Cardiac muscle cell (in vitro differentiated cells and primary cell): ENCODE measurements at regions not wholly inside any gene's neighbourhood (a gene's known extent, or its start where the extent isn't known, plus 50 kb on each side); places are given as distances from the start of the nearest gene placed in this dataset.

Experiments used
- DNase-seq, 2 donors: peaks; one replicate each; pipeline versions ENCODE4 v3.0.0 to v3.0.0-alpha.2; 2010 to 2017; ENCODE audit warnings: low read depth in 1 of 2, low spot score in 1 of 2
- H3K27ac ChIP-seq: fragments of 200-600 bp; sonication (generic); 2 replicates; pipeline ENCODE4 v1.5.1; 2016
- H3K27me3 ChIP-seq: fragments of 200-600 bp; sonication (generic); 2 replicates; pipeline ENCODE4 v1.6.0; 2016; ENCODE audit warnings: control low read depth
- H3K36me3 ChIP-seq: fragments of 200-600 bp; sonication (generic); 2 replicates; pipeline ENCODE4 v1.5.1; 2016; ENCODE audit warnings: control low read depth
- H3K4me1 ChIP-seq: fragments of 200-600 bp; sonication (generic); 2 replicates; pipeline ENCODE4 v1.8.1; 2017; ENCODE audit warnings: low read depth, mild to moderate bottlenecking, mixed run types
- H3K4me3 ChIP-seq: fragments of 200-600 bp; sonication (generic); 2 replicates; pipeline ENCODE4 v1.5.1; 2016; ENCODE audit warnings: mild to moderate bottlenecking
- H3K9me3 ChIP-seq: fragments of 200-600 bp; sonication (generic); 2 replicates; pipeline ENCODE4 v1.5.1; 2017; ENCODE audit warnings: low read depth, mild to moderate bottlenecking, control low read depth
- TF ChIP-seq, protein P1 (sequence below): IDR thresholded peaks from 2 replicates; pipeline ENCODE4 v1.5.1; 2012; ENCODE audit warnings: low read depth, mild to moderate bottlenecking, low read length

GRCh38 chr18:65349635-65350034 is 401.2 kb upstream of the CDH7 start:
- no peak overlapping the region for H3K4me3 ChIP-seq

GRCh38 chr18:65347446-65347845 is 403.4 kb upstream of the CDH7 start:
- Histone ChIP-seq H3K27me3 (no peaks in the 10 kb centered on the region), H3K9me3 (no peaks in the 10 kb centered on the region), H3K27ac (no peak overlapping the region), H3K4me3 (no peak overlapping the region), H3K36me3 (no peaks in the 10 kb centered on the region), H3K4me1 (no peaks in the 10 kb centered on the region)
- TF ChIP-seq, protein P1, sequence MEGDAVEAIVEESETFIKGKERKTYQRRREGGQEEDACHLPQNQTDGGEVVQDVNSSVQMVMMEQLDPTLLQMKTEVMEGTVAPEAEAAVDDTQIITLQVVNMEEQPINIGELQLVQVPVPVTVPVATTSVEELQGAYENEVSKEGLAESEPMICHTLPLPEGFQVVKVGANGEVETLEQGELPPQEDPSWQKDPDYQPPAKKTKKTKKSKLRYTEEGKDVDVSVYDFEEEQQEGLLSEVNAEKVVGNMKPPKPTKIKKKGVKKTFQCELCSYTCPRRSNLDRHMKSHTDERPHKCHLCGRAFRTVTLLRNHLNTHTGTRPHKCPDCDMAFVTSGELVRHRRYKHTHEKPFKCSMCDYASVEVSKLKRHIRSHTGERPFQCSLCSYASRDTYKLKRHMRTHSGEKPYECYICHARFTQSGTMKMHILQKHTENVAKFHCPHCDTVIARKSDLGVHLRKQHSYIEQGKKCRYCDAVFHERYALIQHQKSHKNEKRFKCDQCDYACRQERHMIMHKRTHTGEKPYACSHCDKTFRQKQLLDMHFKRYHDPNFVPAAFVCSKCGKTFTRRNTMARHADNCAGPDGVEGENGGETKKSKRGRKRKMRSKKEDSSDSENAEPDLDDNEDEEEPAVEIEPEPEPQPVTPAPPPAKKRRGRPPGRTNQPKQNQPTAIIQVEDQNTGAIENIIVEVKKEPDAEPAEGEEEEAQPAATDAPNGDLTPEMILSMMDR, result no peak
- no peak for DNase-seq

More at GRCh38 chr18:65349635-65350034, 401.2 kb upstream of the CDH7 start:
- no peak overlapping the region for H3K27ac ChIP-seq
- DNase-seq, result no peak
- no peaks in the 10 kb centered on the region for H3K27me3 ChIP-seq
- H3K4me1 ChIP-seq, result no peaks in the 10 kb centered on the region
- no peaks in the 10 kb centered on the region for H3K9me3 ChIP-seq
- no peaks in the 10 kb centered on the region for H3K36me3 ChIP-seq
- TF ChIP-seq, protein P1, result no peak

GRCh38 chr18:65346086-65346485 is 404.7 kb upstream of the CDH7 start:
- TF ChIP-seq, protein P1, result no peak
- no peak for DNase-seq
- Histone ChIP-seq H3K4me3 (no peak overlapping the region), H3K27me3 (no peaks in the 10 kb centered on the region), H3K9me3 (no peaks in the 10 kb centered on the region), H3K27ac (no peak overlapping the region), H3K36me3 (no peaks in the 10 kb centered on the region), H3K4me1 (no peaks in the 10 kb centered on the region)

- Histone ChIP-seq H3K27me3 (no peaks in the 10 kb centered on the region), H3K36me3 (no peaks in the 10 kb centered on the region), H3K4me3 (no peak overlapping the region), H3K27ac (no peak overlapping the region), H3K9me3 (no peaks in the 10 kb centered on the region), H3K4me1 (no peaks in the 10 kb centered on the region)
- DNase-seq, result no peak
- TF ChIP-seq, protein P1, result no peak
These were observed 407.2 kb upstream of the CDH7 start for GRCh38 chr18:65343571-65343970.

DNA sequence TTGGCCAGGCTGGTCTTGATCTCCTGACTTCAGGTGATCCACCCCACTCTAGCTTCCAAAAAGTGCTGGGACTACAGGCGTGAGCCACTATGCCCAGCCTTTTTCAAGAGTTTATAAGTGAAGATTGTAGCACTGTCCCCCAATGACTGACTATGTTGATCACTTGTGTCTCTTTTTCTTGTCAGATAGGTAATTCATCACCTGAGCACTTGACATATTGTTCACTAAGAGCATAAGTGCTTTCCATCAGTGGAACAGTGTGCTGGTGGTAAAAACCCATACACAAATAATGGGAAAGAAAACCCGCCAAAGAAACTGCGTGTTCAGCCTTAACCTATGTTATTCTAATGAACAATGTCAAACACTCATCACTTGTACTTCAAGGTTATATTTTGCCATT is 414.4 kb upstream of the CDH7 start:
- Histone ChIP-seq H3K27ac (no peak overlapping the region), H3K27me3 (no peaks in the 10 kb centered on the region), H3K4me3 (no peak overlapping the region), H3K4me1 (no peaks in the 10 kb centered on the region), H3K9me3 (no peaks in the 10 kb centered on the region), H3K36me3 (no peaks in the 10 kb centered on the region)
- no peak for DNase-seq
- TF ChIP-seq, protein P1, result no peak

DNA sequence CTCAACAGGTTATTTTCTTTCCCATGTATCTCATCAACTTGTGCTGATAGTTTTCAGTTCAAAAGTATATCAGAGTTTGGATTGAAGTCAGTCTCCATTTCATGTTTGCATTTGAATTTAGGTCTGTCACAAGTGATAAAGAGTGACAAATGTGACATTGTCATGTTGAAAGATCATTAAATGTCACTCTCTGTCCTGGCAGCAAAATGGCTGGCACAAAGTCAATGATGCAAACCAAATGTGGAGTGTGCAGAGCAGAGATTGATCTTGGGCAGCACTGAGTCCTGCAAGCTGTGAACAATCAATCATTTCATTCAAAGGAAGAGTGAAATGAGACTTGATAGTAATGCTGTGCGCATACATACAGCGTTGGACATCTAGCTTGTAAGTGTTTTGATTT is 421.8 kb upstream of the CDH7 start:
- H3K4me3 ChIP-seq, result no peak overlapping the region
- TF ChIP-seq, protein P1, result no peak
- no peak for DNase-seq
- H3K4me1 ChIP-seq, result no peaks in the 10 kb centered on the region
- no peaks in the 10 kb centered on the region for H3K27me3 ChIP-seq
- no peaks in the 10 kb centered on the region for H3K36me3 ChIP-seq
- H3K27ac ChIP-seq, result no peak overlapping the region
- no peaks in the 10 kb centered on the region for H3K9me3 ChIP-seq
